IPS DF 6.9 (cell line): ENCODE measurements at regions not wholly inside any gene's neighbourhood (a gene's known extent, or its start where the extent isn't known, plus 50 kb on each side); places are given as distances from the start of the nearest gene placed in this dataset.

Experiments used
- DNase-seq: peaks from one replicate; pipeline ENCODE4 v3.0.0-alpha.2; 2013; ENCODE audit warnings: low read depth, low spot score
- H3K27ac ChIP-seq: one replicate; pipeline ENCODE4 v1.5.1; 2013; ENCODE audit warnings: low read length, control low read depth
- H3K27me3 ChIP-seq: 2 replicates; pipeline ENCODE4 v1.6.1; 2013; ENCODE audit warnings: mild to moderate bottlenecking, low read length; ENCODE audit not compliant: control insufficient read depth, insufficient read depth
- H3K36me3 ChIP-seq: 2 replicates; pipeline ENCODE4 v1.6.1; 2013; ENCODE audit warnings: low read length; ENCODE audit not compliant: control insufficient read depth, insufficient read depth
- H3K4me1 ChIP-seq: 2 replicates; pipeline ENCODE4 v1.6.1; 2013; ENCODE audit warnings: low read length; ENCODE audit not compliant: control insufficient read depth, insufficient read depth
- H3K4me3 ChIP-seq: 2 replicates; pipeline ENCODE4 v1.5.1; 2013; ENCODE audit warnings: mild to moderate bottlenecking, low read length
- H3K9me3 ChIP-seq: 2 replicates; pipeline ENCODE4 v1.6.1; 2013; ENCODE audit warnings: low read length, inconsistent platforms; ENCODE audit not compliant: control insufficient read depth, insufficient read depth
- WGBS: extraction: QIAGEN DNeasy Blood & Tissue Kit; methylation state at CpG from one replicate; pipeline ENCODE4 v1.1.7; 2013; ENCODE audit warnings: mixed read lengths, missing lambda C conversion rate; ENCODE audit not compliant: insufficient read length, insufficient coverage; 5-methylcytosine and 5-hydroxymethylcytosine counted together

GRCh38 chr2:111685342-111685741 lies 198.7 kb downstream of the ANAPC1 start:
- Histone ChIP-seq H3K9me3 (no peaks in the 10 kb centered on the region), H3K36me3 (no peaks in the 10 kb centered on the region), H3K27me3 (no peaks in the 10 kb centered on the region), H3K27ac (no peak overlapping the region), H3K4me3 (no peak overlapping the region), H3K4me1 (no peaks in the 10 kb centered on the region)
- no peak for DNase-seq

GRCh38 chr2:111686994-111687393 lies 197.0 kb downstream of the ANAPC1 start:
- no peaks in the 10 kb centered on the region for H3K36me3 ChIP-seq
- H3K27ac ChIP-seq, result no peak overlapping the region
- no peaks in the 10 kb centered on the region for H3K9me3 ChIP-seq
- WGBS, result no CpG with 5 or more reads among the region's 4 CpGs
- H3K27me3 ChIP-seq, result no peaks in the 10 kb centered on the region
- no peak overlapping the region for H3K4me3 ChIP-seq
- no peak for DNase-seq
- no peaks in the 10 kb centered on the region for H3K4me1 ChIP-seq

- DNase-seq, result no peak
- no peaks in the 10 kb centered on the region for H3K27me3 ChIP-seq
- WGBS, result no CpG with 5 or more reads among the region's 11 CpGs
- H3K27ac ChIP-seq, result no peak overlapping the region
- no peaks in the 10 kb centered on the region for H3K9me3 ChIP-seq
- no peaks in the 10 kb centered on the region for H3K4me1 ChIP-seq
- H3K4me3 ChIP-seq, result no peak overlapping the region
- H3K36me3 ChIP-seq, result no peaks in the 10 kb centered on the region
Observed at GRCh38 chr2:111687911-111688310, 196.1 kb downstream of the ANAPC1 start.

- Histone ChIP-seq H3K4me3 (no peak overlapping the region), H3K27ac (no peak overlapping the region), H3K9me3 (no peaks in the 10 kb centered on the region), H3K36me3 (no peaks in the 10 kb centered on the region), H3K4me1 (no peaks in the 10 kb centered on the region), H3K27me3 (no peaks in the 10 kb centered on the region)
- no peak for DNase-seq
- no CpG with 5 or more reads among the region's 9 CpGs for WGBS
Observed at GRCh38 chr2:111688482-111688881, 195.5 kb downstream of the ANAPC1 start.

GRCh38 chr2:111689174-111689573 lies 194.8 kb downstream of the ANAPC1 start:
- no peak for DNase-seq
- H3K4me3 ChIP-seq, result no peak overlapping the region
- no peaks in the 10 kb centered on the region for H3K4me1 ChIP-seq
- H3K36me3 ChIP-seq, result no peaks in the 10 kb centered on the region
- H3K9me3 ChIP-seq, result no peaks in the 10 kb centered on the region
- H3K27me3 ChIP-seq, result no peaks in the 10 kb centered on the region
- no peak overlapping the region for H3K27ac ChIP-seq

- no peaks in the 10 kb centered on the region for H3K36me3 ChIP-seq
- no peaks in the 10 kb centered on the region for H3K27me3 ChIP-seq
- no peak overlapping the region for H3K27ac ChIP-seq
- no peaks in the 10 kb centered on the region for H3K4me1 ChIP-seq
- H3K4me3 ChIP-seq, result no peak overlapping the region
- no CpG with 5 or more reads among the region's 5 CpGs for WGBS
- no peaks in the 10 kb centered on the region for H3K9me3 ChIP-seq
- no peak for DNase-seq
Observed at GRCh38 chr2:111689941-111690340, 194.1 kb downstream of the ANAPC1 start.

- DNase-seq, result no peak
- no peaks in the 10 kb centered on the region for H3K27me3 ChIP-seq
- no peaks in the 10 kb centered on the region for H3K9me3 ChIP-seq
- WGBS, result no CpG with 5 or more reads among the region's 5 CpGs
- no peak overlapping the region for H3K4me3 ChIP-seq
- no peaks in the 10 kb centered on the region for H3K36me3 ChIP-seq
- H3K27ac ChIP-seq, result no peak overlapping the region
- no peaks in the 10 kb centered on the region for H3K4me1 ChIP-seq
Observed at GRCh38 chr2:111691164-111691875, 192.7 kb downstream of the ANAPC1 start.

GRCh38 chr2:111692311-111692710 lies 191.7 kb downstream of the ANAPC1 start:
- no CpG with 5 or more reads among the region's 2 CpGs for WGBS
- no peak overlapping the region for H3K27ac ChIP-seq

GRCh38 chr2:111694700-111695101 lies 189.3 kb downstream of the ANAPC1 start:
- Histone ChIP-seq H3K9me3 (no peaks in the 10 kb centered on the region), H3K36me3 (no peaks in the 10 kb centered on the region), H3K27me3 (no peaks in the 10 kb centered on the region), H3K4me3 (no peak overlapping the region), H3K4me1 (no peaks in the 10 kb centered on the region), H3K27ac (no peak overlapping the region)
- no CpG with 5 or more reads among the region's 3 CpGs for WGBS
- no peak for DNase-seq

More at GRCh38 chr2:111692311-111692710, 191.7 kb downstream of the ANAPC1 start:
- DNase-seq, result no peak
- Histone ChIP-seq H3K36me3 (no peaks in the 10 kb centered on the region), H3K27me3 (no peaks in the 10 kb centered on the region), H3K4me3 (no peak overlapping the region), H3K4me1 (no peaks in the 10 kb centered on the region), H3K9me3 (no peaks in the 10 kb centered on the region)

- DNase-seq, result no peak
- WGBS, result no CpG with 5 or more reads among the region's 8 CpGs
- no peaks in the 10 kb centered on the region for H3K36me3 ChIP-seq
- no peaks in the 10 kb centered on the region for H3K4me1 ChIP-seq
- no peak overlapping the region for H3K4me3 ChIP-seq
- H3K27me3 ChIP-seq, result no peaks in the 10 kb centered on the region
- H3K27ac ChIP-seq, result no peak overlapping the region
- no peaks in the 10 kb centered on the region for H3K9me3 ChIP-seq
Observed at GRCh38 chr2:111695441-111696007, 188.5 kb downstream of the ANAPC1 start.

- no peaks in the 10 kb centered on the region for H3K4me1 ChIP-seq
Observed at GRCh38 chr2:111696226-111696625, 187.8 kb downstream of the ANAPC1 start.

More at GRCh38 chr2:111696226-111696625, 187.8 kb downstream of the ANAPC1 start:
- WGBS, result no CpG with 5 or more reads among the region's 3 CpGs
- Histone ChIP-seq H3K36me3 (no peaks in the 10 kb centered on the region), H3K27me3 (no peaks in the 10 kb centered on the region), H3K4me3 (no peak overlapping the region), H3K27ac (no peak overlapping the region), H3K9me3 (no peaks in the 10 kb centered on the region)
- DNase-seq, result no peak
